ENCODE measurements at regions not wholly inside any gene's neighbourhood (a gene's known extent, or its start where the extent isn't known, plus 50 kb on each side); places are given as distances from the start of the nearest gene placed in this dataset.

DNA sequence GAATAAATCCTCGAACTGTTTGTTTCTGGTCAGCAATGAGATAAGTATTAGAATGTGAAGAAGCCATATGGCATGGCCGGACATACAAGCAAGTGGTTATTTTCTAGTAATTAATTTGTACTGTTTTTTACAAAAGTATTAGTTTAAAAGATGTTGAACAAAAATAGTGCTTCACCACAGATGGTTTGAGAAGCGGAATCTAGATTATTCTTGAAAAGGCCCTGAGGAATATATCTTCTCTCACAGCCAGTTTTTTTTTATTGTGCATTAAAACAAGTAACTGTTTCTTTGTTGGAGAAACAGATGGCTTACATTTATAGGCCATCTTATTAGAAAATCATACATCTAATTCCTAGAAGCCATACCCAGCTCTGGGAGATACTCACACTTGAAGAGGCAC lies 153.3 kb downstream of the TMEM26 start:
- TF ChIP-seq POLR2A (IDR thresholded peaks at IDR 0.05; ENCODE audit: low read length) (no peak), EP300 (IDR thresholded peaks at IDR 0.05) (no peak), CTCF (IDR thresholded peaks at IDR 0.05) (no peak), CHD4 (IDR thresholded peaks at IDR 0.05; ENCODE audit: borderline replicate concordance) (no peak), RFX5 (IDR thresholded peaks at IDR 0.05) (no peak), HOXA7 (CRISPR knock-in tag; IDR thresholded peaks at IDR 0.05) (no peak), SMC3 (IDR thresholded peaks at IDR 0.05) (no peak), MAZ (IDR thresholded peaks at IDR 0.05; ENCODE audit: borderline replicate concordance, low read depth, low read length) (no peak)
- TF ChIP-seq, protein P1, sequence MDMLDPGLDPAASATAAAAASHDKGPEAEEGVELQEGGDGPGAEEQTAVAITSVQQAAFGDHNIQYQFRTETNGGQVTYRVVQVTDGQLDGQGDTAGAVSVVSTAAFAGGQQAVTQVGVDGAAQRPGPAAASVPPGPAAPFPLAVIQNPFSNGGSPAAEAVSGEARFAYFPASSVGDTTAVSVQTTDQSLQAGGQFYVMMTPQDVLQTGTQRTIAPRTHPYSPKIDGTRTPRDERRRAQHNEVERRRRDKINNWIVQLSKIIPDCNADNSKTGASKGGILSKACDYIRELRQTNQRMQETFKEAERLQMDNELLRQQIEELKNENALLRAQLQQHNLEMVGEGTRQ (IDR thresholded peaks at IDR 0.05): no peak

All from A549 (cell line).